HG03457 (cell line): ENCODE measurements at regions not wholly inside any gene's neighbourhood (a gene's known extent, or its start where the extent isn't known, plus 50 kb on each side); places are given as distances from the start of the nearest gene placed in this dataset.

Experiments used
- ATAC-seq: cut with Tn5 transposase; IDR thresholded peaks from one replicate; pipeline ENCODE4 v1.9.1; 2021; ENCODE audit warnings: moderate number of reproducible peaks; ENCODE audit not compliant: unreplicated experiment

DNA sequence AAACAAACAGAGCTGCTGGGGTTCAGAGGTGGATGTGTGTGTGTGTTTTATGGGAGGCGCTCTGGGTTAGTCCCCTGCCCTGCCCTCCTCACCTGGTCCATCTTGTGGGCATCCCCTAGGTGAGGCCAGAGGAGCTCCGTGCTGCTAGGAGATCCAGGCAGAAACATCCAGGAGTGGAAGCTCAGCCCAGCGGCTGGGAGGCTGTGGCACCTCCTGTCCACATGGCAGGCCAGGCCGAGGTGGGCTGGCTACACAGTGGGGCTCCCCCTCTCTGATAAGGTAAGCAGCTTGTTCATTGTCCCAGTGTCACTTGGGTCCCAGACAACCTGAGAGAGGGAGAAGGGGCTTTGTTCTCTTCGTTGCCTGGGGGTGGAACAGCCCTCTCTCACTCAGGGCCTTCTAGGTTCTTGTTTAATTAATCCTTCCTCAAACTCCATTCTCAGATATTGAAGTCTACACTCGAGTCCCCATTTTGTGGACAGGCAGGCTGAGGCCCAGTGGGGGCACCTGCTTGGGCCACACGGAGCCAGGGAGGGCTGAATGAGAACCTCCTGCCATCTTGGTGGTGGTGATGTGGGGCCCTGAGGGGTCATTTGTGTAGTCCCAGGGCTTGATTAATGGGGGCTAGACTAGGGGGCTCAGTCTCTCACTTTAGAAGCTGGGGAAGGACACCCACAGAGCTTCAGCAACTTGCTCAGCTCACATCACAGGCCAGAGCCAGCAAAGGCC lies 216.8 kb upstream of the GPR26 start:
- no peak for ATAC-seq

- ATAC-seq: no peak
These were observed 215.1 kb upstream of the GPR26 start for GRCh38 chr10:123450956-123451605.

- ATAC-seq: no peak
These were observed 214.4 kb upstream of the GPR26 start for GRCh38 chr10:123451618-123452245.

DNA sequence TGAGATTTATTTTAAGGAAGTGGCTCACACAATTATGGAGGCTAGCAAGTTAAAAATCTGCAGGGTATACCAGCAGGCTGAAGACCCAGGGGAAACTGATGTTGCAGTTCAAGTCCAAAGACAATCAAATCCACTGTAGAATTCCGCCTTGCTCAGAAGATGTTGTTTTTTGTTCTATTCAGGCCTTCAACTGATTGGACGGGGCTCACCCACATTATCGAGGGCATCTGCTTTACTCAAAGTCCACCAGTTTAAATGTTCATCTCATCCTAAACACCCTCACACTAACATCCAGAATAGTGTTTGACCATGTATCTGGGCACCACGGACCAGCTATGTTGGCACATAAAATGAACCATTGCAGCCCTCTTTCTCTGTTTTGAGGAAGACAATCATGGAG lies 211.2 kb upstream of the GPR26 start:
- no peak for ATAC-seq

DNA sequence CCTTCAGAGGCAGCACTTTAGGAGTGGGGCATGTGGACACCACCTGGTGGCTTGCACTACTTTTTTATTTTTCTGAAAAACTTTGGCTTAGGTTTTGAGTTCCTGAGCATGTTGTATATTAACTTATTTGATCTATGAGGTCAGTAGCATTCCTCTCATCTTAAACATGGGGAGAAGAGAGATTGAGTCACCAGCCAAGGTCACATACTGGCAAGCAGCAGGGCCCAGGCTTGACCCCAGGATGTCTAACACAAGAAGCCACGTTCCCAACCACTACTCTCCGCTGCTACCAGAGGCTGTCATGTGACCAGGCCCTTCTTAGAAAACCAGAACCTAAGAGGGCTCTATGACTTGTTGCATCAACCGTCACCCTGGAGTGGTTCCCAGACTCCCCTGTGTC lies 210.3 kb upstream of the GPR26 start:
- ATAC-seq: no peak

DNA sequence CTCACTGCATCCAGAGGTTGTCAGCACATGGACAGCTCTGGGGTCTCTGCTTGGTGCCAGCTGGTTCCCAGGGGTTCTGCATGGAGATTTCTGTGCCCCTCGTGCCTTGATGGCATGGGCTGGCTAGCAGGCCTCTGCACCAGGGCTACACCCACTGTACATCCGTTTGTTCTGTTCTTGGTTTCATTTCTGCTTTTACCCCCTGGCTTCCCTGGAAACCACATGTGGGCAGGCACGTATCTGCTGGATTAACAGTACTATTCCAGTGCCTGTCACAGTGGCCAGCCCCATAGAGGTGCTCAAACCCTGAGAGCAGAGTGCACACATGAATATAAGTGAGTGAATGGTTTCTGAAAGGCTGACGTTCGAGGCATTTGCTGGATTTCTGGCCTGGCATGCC lies 207.2 kb upstream of the GPR26 start:
- no peak for ATAC-seq

GRCh38 chr10:123459371-123460091 lies 206.6 kb upstream of the GPR26 start:
- ATAC-seq: no peak

DNA sequence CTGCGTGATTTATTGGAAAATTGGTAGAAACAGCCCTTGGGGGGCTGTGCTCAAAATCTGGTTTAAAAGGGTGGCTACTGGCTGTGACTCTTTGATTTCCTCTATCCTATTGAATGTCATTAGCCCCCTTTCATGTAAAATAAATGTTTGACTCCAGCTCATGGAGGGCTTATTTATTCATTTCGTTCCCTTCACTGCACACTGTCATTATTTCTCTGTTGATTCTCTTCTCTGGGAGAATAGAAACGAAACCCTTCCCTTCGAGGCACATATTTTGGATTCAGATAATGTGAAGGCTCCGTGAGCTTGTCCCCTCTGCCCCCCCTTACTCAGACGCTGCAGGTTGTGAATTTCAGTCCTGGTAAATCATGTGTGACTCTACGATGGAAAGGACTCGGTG lies 203.9 kb upstream of the GPR26 start:
- ATAC-seq: no peak

DNA sequence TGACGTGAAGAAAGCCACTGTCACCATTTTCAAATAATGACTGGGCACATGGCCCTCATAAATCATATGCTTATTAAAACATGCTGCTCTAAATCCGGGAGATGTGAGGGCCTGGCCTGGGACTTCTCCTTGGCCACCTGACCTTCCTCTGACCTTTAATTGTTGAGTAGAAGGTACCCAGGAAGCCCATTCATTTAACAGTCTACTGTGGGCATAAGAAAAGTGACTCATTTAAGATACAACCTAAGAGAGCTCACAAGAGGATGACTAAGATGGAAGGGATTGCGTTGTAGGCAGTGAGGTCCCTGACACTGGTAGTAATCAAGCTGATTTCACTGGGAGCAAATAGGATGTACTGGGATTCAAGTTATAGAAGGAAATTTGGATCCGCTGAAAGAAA lies 203.4 kb upstream of the GPR26 start:
- ATAC-seq: no peak

- no peak for ATAC-seq
These were observed 203.0 kb upstream of the GPR26 start for GRCh38 chr10:123463181-123463580.

- no peak for ATAC-seq
These were observed 202.5 kb upstream of the GPR26 start for GRCh38 chr10:123463698-123464097.

- ATAC-seq: no peak
These were observed 201.5 kb upstream of the GPR26 start for GRCh38 chr10:123464430-123465323.

- ATAC-seq: no peak
These were observed 195.7 kb upstream of the GPR26 start for GRCh38 chr10:123470336-123470921.

DNA sequence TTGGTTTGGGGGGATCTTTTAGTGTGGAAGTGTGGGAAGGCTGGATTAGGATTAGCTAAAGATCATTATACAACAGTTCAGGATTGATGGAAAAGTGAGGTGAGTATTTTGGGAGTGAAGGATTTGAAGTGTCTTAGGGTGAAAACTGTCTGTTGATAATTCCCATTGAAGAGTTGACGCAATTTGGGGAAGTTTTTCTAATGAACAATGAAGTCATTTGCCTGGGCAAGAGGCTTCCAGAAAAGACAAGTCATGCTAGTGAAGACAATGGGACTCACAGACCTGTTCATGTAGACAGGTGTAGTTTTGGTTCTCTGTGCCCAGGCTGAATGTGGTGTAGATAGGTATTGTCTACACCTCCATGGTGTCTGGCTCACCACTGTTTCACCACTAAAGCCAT lies 194.3 kb upstream of the GPR26 start:
- no peak for ATAC-seq

- ATAC-seq: no peak
These were observed 193.5 kb upstream of the GPR26 start for GRCh38 chr10:123472606-123473005.

DNA sequence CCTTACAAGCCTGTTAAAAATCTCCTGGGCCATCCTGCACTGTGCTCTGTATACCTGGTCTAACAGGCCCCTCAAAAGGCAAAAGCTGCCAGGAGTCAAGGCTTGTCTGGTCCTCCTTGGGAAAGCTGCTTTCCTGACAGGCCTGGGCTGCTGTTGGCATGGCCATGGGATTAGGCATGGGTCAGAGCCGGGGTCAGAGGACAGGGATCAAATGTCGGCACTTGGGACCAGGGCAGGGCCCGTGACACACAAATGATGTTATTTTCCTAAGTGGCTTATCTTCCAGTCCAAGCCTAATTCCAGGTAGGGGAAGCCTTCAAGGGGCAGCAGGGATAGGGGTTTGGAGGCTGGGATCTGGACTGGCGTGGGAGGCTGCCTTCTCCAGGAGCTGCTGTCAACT lies 191.5 kb upstream of the GPR26 start:
- no peak for ATAC-seq

DNA sequence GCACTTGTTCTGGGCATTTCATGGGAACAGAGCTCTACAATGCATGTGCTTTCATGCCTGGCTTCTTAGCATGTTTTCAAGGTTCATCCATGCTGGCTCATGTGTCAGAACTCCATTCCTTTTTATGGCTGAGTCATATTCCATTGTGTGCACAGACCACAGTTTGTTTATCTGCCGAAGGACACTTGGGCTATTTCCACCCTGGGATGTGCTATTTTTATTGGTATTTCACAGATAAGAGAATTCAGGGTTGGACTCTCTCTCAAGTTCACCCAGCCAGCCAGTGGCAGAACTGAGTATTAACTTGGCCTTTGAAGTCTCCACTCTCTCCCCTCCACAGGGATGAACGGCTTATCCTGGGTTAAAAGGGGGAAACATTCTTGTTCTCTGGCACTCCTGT lies 190.7 kb upstream of the GPR26 start:
- ATAC-seq: no peak

- no peak for ATAC-seq
These were observed 188.0 kb upstream of the GPR26 start for GRCh38 chr10:123478116-123478515.

- ATAC-seq: no peak
These were observed 186.5 kb upstream of the GPR26 start for GRCh38 chr10:123479640-123480039.

- no peak for ATAC-seq
These were observed 185.8 kb upstream of the GPR26 start for GRCh38 chr10:123480344-123480743.
